NCI-H146 (cell line): ENCODE measurements at regions not wholly inside any gene's neighbourhood (a gene's known extent, or its start where the extent isn't known, plus 50 kb on each side); places are given as distances from the start of the nearest gene placed in this dataset.
A peak's percentile ranks its signal among the peaks of the same experiment; 100 is the strongest.

ENCODE experiments used
- DNase-seq: peaks from one replicate; lab custom pipeline; 2025; lab: John Stamatoyannopoulos, UW

GRCh38 chr10:94043431-94043990 is 49.8 kb downstream of the PLCE1 start:
- DNase-seq, result no peak

- DNase-seq, result no peak
Observed at GRCh38 chr10:94046098-94046497, 52.4 kb downstream of the PLCE1 start.

- no peak for DNase-seq
Observed at GRCh38 chr10:94047293-94047692, 53.6 kb downstream of the PLCE1 start.

- no peak for DNase-seq
Observed at GRCh38 chr10:94049911-94050310, 56.2 kb downstream of the PLCE1 start.

- DNase-seq, result no peak
Observed at GRCh38 chr10:94052281-94052680, 58.5 kb downstream of the PLCE1 start.

- no peak for DNase-seq
Observed at GRCh38 chr10:94052866-94053791, 59.4 kb downstream of the PLCE1 start.

- no peak for DNase-seq
Observed at GRCh38 chr10:94059178-94059883, 65.6 kb downstream of the PLCE1 start.

GRCh38 chr10:94061026-94061425 is 67.3 kb downstream of the PLCE1 start:
- DNase-seq, result no peak

GRCh38 chr10:94062611-94063010 is 68.9 kb downstream of the PLCE1 start:
- no peak for DNase-seq

GRCh38 chr10:94065362-94065761 is 71.6 kb downstream of the PLCE1 start:
- DNase-seq, result peak; percentile 35

GRCh38 chr10:94065787-94066186 is 72.1 kb downstream of the PLCE1 start:
- no peak for DNase-seq

GRCh38 chr10:94066411-94066810 is 72.7 kb downstream of the PLCE1 start:
- DNase-seq, result no peak

- DNase-seq, result no peak
Observed at GRCh38 chr10:94069884-94070283, 76.2 kb downstream of the PLCE1 start.

GRCh38 chr10:94074462-94074861 is 80.7 kb downstream of the PLCE1 start:
- no peak for DNase-seq

- DNase-seq, result no peak
Observed at GRCh38 chr10:94075506-94075905, 81.8 kb downstream of the PLCE1 start.

GRCh38 chr10:94076325-94076841 is 82.7 kb downstream of the PLCE1 start:
- no peak for DNase-seq

- DNase-seq, result no peak
Observed at GRCh38 chr10:94077042-94077441, 83.3 kb downstream of the PLCE1 start.

GRCh38 chr10:94080108-94080507 is 86.4 kb downstream of the PLCE1 start:
- no peak for DNase-seq

- DNase-seq, result no peak
Observed at GRCh38 chr10:94083662-94084265, 90.0 kb downstream of the PLCE1 start.

- DNase-seq, result no peak
Observed at GRCh38 chr10:94084344-94084743, 90.6 kb downstream of the PLCE1 start.

GRCh38 chr10:94085288-94085687 is 91.6 kb downstream of the PLCE1 start:
- no peak for DNase-seq

GRCh38 chr10:94085766-94086437 is 92.2 kb downstream of the PLCE1 start:
- peak; percentile 4 for DNase-seq
